HL-60 (cell line): ENCODE measurements at regions not wholly inside any gene's neighbourhood (a gene's known extent, or its start where the extent isn't known, plus 50 kb on each side); places are given as distances from the start of the nearest gene placed in this dataset.

Experiments
- CTCF ChIP-seq: IDR thresholded peaks from one replicate; pipeline ENCODE4 v1.5.1; 2011; ENCODE audit warnings: low read length, control low read depth, inconsistent platforms; ENCODE audit not compliant: insufficient read depth
- POLR2AphosphoS5 ChIP-seq: IDR thresholded peaks from 2 replicates; pipeline ENCODE4 v1.6.1; 2012; ENCODE audit warnings: low read depth
- TF ChIP-seq, protein P1 (sequence below): IDR thresholded peaks from 2 replicates; pipeline ENCODE4 v1.6.1; 2012; ENCODE audit warnings: low read depth; ENCODE audit not compliant: insufficient replicate concordance

GRCh38 chr6:104218116-104218515, 641.6 kb downstream of the HACE1 start:
- TF ChIP-seq CTCF (no peak), POLR2AphosphoS5 (no peak)
- TF ChIP-seq, protein P1, sequence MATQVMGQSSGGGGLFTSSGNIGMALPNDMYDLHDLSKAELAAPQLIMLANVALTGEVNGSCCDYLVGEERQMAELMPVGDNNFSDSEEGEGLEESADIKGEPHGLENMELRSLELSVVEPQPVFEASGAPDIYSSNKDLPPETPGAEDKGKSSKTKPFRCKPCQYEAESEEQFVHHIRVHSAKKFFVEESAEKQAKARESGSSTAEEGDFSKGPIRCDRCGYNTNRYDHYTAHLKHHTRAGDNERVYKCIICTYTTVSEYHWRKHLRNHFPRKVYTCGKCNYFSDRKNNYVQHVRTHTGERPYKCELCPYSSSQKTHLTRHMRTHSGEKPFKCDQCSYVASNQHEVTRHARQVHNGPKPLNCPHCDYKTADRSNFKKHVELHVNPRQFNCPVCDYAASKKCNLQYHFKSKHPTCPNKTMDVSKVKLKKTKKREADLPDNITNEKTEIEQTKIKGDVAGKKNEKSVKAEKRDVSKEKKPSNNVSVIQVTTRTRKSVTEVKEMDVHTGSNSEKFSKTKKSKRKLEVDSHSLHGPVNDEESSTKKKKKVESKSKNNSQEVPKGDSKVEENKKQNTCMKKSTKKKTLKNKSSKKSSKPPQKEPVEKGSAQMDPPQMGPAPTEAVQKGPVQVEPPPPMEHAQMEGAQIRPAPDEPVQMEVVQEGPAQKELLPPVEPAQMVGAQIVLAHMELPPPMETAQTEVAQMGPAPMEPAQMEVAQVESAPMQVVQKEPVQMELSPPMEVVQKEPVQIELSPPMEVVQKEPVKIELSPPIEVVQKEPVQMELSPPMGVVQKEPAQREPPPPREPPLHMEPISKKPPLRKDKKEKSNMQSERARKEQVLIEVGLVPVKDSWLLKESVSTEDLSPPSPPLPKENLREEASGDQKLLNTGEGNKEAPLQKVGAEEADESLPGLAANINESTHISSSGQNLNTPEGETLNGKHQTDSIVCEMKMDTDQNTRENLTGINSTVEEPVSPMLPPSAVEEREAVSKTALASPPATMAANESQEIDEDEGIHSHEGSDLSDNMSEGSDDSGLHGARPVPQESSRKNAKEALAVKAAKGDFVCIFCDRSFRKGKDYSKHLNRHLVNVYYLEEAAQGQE, result no peak
